LNCaP clone FGC (cell line): ENCODE measurements at regions not wholly inside any gene's neighbourhood (a gene's known extent, or its start where the extent isn't known, plus 50 kb on each side); places are given as distances from the start of the nearest gene placed in this dataset.

Experiments
- DNase-seq: peaks from one replicate; pipeline ENCODE4 v3.0.0-alpha.2; 2011; ENCODE audit warnings: low read depth
- H3K4me3 ChIP-seq: 2 replicates; pipeline ENCODE4 v1.5.1; 2011; ENCODE audit warnings: mild to moderate bottlenecking, low read depth, low read length, control low read depth
- CTCF ChIP-seq: IDR thresholded peaks from 2 replicates; pipeline ENCODE4 v1.5.1; 2012; ENCODE audit warnings: mild to moderate bottlenecking; ENCODE audit not compliant: control insufficient read depth, insufficient read depth; ENCODE audit errors: extremely low read depth

- H3K4me3 ChIP-seq: no peak overlapping the region
- no peak for DNase-seq
- no peak for TF ChIP-seq CTCF
Measured at GRCh38 chr10:121112136-121112535, 261.0 kb downstream of the WDR11 start.

- H3K4me3 ChIP-seq: no peak overlapping the region
- no peak for DNase-seq
- 0 out of 2 replicates have a peak, but pooled peaks have one; percentile 4 for TF ChIP-seq CTCF
Measured at GRCh38 chr10:121112579-121113384, 261.6 kb downstream of the WDR11 start.

GRCh38 chr10:121113385-121113696 lies 262.2 kb downstream of the WDR11 start:
- DNase-seq: no peak
- no peak overlapping the region for H3K4me3 ChIP-seq
- no peak for TF ChIP-seq CTCF

- no peak overlapping the region for H3K4me3 ChIP-seq
- TF ChIP-seq CTCF: no peak
- no peak for DNase-seq
Measured at GRCh38 chr10:121113911-121114310, 262.7 kb downstream of the WDR11 start.

GRCh38 chr10:121115154-121115553 lies 264.0 kb downstream of the WDR11 start:
- no peak for TF ChIP-seq CTCF
- no peak for DNase-seq
- no peak overlapping the region for H3K4me3 ChIP-seq

- H3K4me3 ChIP-seq: no peak overlapping the region
- no peak for TF ChIP-seq CTCF
- DNase-seq: no peak
Measured at GRCh38 chr10:121121462-121121861, 270.3 kb downstream of the WDR11 start.
